ENCODE measurements at regions not wholly inside any gene's neighbourhood (a gene's known extent, or its start where the extent isn't known, plus 50 kb on each side); places are given as distances from the start of the nearest gene placed in this dataset.

- no peak for TF ChIP-seq REST (tag by site-specific recombination; IDR thresholded peaks at IDR 0.05)
- TF ChIP-seq BCL11A (tag by site-specific recombination; IDR thresholded peaks at IDR 0.05; ENCODE audit: low read depth), result no peak
- no peak for TF ChIP-seq ZNF366 (tag by site-specific recombination; conservative IDR thresholded peaks at IDR 0.05)
- TF ChIP-seq ZNF768 (tag by site-specific recombination; IDR thresholded peaks at IDR 0.05), result no peak
- TF ChIP-seq PRDM10 (tag by site-specific recombination; IDR thresholded peaks at IDR 0.05), result no peak
- TF ChIP-seq TCF7L2 (IDR thresholded peaks at IDR 0.05; ENCODE audit: borderline replicate concordance, low read depth, low read length), result no peak
- no peak for TF ChIP-seq ZNF2 (tag by site-specific recombination; IDR thresholded peaks at IDR 0.05)
- TF ChIP-seq ZNF112 (tag by site-specific recombination; IDR thresholded peaks at IDR 0.05), result no peak
- TF ChIP-seq GLI4 (tag by site-specific recombination; IDR thresholded peaks at IDR 0.05), result no peak
- no peak for TF ChIP-seq ATF2 (tag by site-specific recombination; IDR thresholded peaks at IDR 0.05; ENCODE audit: low read depth)
- TF ChIP-seq CTCF (tag by site-specific recombination; IDR thresholded peaks at IDR 0.05), result no peak
- TF ChIP-seq ZNF140 (tag by site-specific recombination; IDR thresholded peaks at IDR 0.05), result no peak
- no peak for TF ChIP-seq ZNF274 (IDR thresholded peaks at IDR 0.05; ENCODE audit: low read length)
- no peak for TF ChIP-seq ZNF274 (tag by site-specific recombination; IDR thresholded peaks at IDR 0.05; ENCODE audit: borderline replicate concordance)
- TF ChIP-seq ZNF18 (tag by site-specific recombination; IDR thresholded peaks at IDR 0.05), result no peak
Observed at GRCh38 chr20:61031101-61031830, 220.8 kb upstream of the CDH4 start.

Data from HEK293 (cell line).